COLO829 (cell line): ENCODE measurements at regions not wholly inside any gene's neighbourhood (a gene's known extent, or its start where the extent isn't known, plus 50 kb on each side); places are given as distances from the start of the nearest gene placed in this dataset.
A peak's percentile ranks its signal among the peaks of the same experiment; 100 is the strongest.
"Not testable (repeated sequence)": the region's sequence is repeated elsewhere in the genome, so short reads cannot be mapped to it uniquely, and the experiment has no call there.

Source experiments
- DNase-seq: peaks from one replicate; pipeline ENCODE4 v3.0.0; 2012; ENCODE audit warnings: low spot score

DNA sequence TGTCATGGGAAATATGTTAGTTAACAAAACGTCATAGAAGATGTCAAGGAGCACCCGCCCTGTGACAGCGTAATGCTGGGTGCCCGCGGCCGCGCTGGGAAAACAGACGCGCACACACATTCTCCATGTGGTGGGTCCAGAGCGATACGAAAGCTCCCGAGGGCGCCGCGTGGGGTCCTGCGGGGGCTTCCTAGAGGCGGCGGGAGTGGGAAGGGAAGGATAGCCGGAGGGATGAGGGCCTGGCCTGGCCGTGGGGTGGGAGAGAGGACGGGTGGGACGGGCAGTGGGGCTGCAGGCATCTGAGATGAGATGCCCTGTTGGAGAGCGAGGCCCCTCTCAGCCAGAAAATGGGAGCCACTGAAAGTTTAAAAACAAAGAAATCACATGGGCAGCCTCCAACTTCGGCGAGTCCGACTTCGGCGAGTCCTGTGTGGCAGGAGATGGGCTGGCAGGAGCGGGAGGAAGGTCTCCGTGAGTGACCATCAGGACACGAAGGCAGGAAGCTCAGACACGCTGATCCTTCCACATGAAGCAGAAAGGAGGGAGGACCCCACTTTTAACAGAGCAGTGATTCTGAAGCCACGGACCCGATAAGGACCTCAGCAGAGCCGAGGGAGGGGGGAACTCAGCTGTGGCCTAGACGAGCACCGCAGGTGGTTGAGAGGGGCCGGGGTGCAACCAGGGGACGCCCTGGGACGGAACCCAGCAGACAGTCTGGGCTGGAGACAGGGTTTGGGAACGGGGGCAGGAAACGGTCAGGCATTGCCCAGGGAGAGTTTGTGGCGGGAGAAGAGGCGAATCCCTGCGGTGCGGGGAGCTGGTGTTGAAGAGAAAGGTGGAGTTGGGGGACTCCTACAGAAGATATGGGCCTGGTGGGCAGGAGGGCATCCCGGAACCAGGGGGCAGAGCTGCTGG, 114.1 kb upstream of the FRMD1 start:
- no peak for DNase-seq

DNA sequence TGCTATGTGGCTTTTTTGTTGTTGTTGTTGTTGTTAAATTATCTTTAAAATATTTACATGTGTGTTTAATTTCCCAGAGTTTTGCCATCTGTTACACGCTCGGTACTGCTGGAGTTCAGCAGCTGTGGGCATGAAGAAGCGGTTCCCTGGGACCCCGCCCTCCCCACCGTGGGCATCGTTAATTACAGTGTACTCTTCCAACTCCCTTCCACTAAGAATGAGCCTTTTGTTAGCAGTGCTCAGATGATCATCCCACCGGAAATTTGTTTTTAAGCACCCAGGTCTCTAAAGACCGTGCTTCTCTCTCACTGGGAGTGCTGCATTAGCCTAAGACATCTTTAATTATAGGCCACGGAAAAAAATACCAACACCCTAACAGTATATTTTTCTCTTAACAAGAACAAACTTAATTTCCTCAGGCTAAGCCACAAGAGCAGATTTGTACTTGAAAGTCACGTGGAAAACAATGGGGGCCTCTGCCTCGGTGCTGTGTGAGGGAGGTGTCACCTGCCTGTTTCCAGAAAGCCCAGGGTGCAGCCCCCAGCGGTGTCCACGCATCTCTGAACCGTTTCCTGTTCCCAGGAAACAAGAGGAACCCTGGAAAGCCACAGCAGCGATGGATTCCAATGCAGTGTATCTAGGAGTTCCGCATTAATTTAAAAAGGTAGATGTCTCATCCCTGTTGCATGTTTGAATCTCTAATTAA, 113.3 kb upstream of the FRMD1 start:
- DNase-seq: peak; percentile 97

DNA sequence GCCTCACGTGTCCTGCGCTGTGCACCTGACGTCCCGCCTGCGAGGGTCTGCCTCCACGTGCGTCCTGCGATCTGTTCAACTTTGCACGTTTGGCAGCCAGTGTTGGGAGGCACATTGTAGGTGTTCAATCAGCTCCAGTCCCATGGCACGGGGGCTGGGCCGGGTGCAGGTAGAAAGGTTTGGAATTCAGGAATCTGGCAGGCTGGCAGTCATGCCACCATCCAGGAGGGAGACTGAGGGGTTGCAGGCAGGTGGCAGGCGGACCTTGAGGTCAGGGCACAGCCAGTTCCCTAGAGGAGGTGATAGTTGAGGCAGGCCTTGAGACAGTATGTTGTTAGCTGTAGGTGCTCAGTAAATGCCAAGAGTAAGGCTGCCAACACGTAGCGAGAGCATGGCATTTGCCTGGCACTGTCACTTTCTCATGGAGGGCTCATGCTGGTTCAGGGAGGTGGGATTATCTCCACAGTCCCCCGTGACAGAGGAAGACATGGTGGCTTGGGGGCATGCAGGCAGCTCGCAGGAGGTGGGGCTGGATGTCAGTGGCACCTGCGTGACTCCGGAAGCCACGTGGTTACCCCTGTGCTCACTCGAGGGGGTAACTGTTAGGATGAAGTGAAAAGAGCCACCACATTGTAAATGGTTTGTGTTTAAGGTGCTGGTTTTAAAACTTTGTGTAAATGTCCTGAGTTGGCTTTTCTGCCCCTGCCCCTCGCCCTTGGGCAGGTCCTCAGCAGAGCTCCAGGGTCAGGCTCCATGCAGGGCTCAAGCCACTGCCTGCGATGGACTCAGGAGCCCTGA, 111.8 kb upstream of the FRMD1 start:
- DNase-seq: no peak

DNA sequence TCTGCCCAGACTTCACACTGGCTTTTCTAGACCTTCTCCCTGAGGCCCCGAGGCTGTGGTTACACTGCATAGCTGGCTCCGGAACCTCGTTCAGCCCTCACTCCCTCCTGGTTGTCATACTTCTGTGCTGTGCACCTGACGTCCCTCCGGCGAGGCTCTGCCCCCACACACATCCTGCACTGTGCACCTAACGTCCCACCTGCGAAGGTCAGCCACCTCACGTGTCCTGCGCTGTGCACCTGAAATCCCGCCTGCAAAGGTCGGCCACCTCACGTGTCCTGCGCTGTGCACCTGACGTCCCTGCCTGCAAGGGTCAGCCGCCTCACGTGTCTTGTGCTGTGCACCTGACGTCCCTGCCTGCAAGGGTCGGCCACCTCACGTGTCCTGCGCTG, 111.0 kb upstream of the FRMD1 start:
- no peak for DNase-seq

DNA sequence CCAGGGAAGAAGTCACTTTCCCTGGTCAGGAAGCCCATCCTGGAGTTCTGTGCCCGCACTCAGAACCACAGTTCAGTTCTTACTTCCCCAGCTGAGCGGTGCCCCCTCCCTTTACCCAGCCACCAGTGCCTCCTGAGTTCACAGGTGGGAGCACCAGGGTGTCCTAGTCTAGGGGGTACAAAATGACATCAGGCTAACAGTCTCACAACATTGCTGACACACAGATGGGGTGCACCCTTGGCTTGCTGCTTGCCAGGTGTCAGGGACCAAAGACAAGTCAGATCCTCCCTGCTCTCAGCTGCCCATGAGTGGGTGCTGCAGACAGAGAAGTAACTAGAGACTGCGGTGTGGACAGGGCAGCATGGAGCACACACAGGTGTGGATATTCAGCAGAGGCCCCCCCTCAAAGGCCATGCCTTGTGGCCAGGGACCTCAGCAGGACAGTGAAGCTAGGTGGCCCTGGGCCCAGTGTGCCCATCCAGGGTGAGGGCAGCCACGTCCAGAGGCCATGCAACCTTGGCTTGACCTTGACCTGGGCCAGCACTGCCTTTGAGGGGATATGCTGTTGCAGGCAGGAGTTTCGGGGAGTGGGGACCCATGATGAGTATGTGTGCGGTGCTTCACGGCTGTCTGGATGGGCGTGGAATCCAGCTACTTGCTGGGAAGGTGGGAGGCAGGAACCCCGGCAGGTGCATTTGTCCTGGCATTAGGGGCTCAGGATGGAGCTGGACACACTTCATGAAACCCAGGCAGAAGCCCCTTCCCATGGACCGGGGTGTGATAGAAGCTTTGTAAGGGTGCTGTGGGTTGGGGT, 110.4 kb upstream of the FRMD1 start:
- DNase-seq: no peak

DNA sequence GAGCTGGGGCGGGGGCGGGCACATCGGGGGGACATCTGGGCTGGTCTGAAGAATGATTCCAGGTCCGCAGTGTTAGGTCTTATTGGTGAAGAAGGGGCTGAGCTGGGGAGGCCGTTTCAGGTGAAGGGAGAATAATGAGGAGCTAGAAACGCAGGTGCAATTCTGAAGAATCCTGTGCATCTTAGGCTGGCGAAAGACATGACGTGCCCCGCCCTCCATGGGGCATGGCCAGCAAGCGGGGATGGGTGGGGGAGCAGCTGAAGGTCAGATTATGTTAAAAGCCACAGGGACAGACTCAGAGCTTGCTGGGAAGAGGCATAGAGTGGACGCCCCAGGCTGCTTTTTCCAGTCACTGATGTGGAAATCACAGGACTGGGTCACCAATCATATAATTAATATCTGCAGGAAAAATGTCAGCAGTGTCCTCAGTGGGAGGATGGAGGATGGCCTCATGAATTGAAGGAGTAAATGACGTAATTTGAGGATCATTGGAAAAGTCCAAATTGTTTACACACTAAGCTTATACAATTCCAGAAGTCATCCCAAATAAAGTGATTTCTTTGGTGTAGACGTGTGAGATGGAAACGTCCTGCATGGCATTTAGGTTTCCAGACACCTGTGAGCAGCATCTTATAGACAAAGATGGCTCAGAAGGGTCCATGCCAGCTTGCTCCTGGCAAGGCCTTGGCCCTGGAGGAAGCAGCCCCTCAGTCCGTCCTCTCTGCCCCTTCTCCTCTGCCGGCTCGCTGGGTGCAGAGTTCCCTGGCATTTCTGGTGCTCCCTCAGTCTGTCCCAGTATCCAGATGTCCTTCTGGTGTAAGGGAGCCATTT, 109.6 kb upstream of the FRMD1 start:
- DNase-seq: no peak

DNA sequence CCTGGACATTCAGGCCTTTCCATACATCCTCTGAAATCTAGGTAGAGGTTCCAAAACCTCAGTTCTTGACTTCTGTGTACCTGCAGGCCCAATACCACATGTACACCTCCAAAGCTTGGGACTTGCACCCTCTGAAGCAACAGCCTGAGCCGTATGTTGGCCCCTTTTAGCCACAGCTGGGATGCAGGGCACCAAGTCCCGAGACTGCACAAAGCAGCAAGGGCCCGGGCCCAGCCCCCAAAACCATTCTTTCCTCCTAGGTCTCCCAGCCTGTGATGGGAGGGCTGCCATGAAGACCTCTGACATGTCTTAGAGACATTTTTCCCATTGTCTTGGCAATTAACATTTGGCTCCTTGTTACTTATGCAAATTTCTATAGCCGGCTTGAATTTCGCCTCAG, 107.4 kb upstream of the FRMD1 start:
- no peak for DNase-seq

DNA sequence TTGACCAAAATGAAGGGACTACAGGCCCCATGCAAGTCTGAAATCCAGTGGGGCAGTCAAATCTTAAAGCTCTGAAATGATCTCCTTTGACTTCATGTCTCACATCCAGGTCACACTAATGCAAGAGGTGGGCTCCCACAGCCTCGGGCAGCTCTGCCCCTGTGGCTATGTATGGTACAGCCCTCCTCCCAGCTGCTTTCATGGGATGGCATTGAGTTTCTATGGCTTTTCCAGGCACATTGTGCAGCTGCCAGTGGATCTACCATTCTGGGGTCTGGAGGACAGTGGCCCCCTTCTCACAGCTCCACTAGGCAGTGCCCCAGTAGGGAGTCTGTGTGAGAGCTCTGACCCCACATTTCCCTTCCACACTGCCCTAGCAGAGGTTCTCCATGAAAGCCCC, 107.0 kb upstream of the FRMD1 start:
- DNase-seq: not testable (repeated sequence)

DNA sequence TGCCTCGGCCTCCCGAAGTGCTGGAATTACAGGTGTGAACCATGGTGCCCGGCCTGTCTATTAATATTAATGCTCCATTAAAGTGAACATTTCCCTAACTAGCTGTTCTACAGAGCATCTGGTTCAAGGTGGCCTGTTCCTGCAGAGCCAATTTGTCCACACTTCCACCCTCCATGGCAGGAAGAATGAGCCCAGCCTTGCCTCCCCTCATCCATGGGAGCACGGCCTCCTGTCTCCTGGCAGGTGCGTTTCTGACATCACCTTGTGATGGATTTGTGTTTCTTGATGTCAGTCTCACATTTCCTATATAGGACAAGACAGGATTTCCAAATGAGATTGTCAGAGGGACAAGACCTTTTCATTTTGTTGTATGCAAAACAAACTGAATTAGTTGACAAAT, 105.7 kb upstream of the FRMD1 start:
- no peak for DNase-seq

DNA sequence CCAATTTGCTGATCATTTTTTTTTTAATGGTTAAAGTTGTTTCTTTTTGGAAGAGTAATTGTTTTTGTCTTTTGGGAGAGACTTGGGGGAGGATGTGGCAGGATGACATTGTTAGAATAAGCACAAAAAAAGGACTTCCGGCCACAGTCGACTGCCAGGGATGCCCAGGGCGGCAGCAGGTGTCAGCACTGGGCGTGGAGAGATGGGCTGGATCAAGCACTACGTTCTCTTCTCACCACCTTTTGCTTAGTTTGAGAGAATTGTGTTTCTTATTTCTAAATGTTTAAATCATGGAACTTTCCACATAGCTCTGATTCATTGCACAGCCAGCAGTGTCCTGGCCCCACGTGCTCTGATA, 104.6 kb upstream of the FRMD1 start:
- no peak for DNase-seq

DNA sequence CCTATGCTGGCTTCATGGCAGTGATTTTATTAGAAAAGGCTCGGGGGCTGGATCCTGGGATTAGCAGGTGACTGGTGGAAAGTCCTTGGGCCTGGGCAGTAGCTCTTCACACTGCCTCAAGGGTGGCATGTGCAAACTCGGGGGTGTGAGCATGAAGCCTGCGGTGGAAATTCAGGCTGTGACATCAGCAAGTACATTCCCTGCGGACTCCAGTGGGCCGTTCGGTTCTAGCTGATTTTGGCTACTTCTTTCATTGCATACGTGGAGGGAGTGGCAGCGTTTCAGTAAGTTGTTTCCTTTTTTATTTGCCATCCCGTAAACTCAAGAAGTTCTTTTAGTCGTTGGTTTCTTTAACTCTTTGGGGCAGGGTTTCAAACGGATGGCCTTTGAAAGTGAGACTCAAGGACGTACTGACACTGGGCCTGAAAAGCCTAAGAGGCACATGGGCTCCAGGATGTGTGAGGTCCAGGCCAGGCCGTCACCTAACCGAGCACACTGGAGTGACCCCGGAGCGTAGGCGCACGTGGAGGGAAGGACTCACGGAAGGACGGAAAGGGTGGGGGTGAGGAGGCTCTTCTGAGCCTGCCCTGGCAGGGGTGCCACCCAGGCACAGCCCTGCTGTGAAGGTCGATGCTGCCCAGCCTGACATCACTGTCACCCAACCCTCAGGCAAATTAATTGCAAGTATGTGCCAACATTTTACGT, 104.0 kb upstream of the FRMD1 start:
- no peak for DNase-seq

DNA sequence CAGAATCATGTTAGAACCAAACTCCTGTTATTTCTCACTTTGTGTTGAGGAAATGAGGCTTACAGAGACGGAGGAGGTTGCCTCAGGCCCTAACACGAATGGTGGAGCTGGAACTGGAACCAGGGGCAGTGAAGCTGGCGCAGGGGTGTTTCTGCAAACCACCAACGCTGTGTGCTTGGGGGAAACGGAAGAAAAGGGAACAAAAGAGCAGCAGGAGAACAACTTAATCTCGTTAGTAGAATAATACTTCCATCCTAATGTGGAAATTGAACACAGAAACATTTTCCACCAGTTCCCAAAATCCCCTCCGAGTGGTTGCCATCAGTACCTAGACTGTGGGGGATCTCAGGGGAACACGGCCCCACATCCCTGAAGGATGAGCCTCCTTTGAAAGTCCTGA, 103.4 kb upstream of the FRMD1 start:
- no peak for DNase-seq

DNA sequence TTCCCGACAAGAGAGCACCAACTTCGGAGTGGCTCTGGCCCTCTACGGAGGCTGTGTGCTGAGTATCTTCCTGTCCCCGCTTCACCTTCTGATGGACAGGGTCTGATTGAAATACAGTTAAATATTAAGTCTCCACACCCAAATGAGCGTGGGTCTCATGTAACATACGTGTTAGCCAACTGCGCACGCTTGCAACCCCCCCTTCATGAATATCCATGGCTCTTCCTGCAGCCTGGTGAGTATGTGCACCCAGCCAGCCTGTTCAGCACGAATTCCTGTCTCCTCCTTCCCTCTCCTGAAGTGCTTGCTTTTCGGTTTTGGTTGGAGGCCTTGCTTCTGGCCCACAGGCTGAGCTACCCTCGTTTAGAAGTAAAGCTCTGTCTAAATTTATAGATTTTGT, 102.9 kb upstream of the FRMD1 start:
- DNase-seq: no peak

DNA sequence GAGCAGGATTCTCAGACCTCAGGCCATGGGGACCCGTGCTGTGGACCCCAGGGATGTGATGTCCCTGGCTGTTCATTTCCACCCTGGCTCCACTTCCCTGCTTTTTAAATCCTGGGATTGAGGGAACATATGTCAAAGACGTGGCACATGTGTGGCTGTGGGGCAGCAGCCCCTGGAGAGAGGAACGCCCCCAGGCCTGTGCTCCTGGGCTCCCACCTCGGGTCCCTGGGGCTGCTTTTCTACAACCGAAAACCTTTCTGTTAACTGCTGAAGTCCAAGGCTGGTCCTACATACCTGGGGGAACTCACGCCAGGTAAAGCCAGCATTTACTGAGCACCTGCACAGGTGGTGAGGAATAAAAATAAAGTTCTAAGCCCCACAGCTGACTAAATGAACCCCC, 102.3 kb upstream of the FRMD1 start:
- DNase-seq: no peak

DNA sequence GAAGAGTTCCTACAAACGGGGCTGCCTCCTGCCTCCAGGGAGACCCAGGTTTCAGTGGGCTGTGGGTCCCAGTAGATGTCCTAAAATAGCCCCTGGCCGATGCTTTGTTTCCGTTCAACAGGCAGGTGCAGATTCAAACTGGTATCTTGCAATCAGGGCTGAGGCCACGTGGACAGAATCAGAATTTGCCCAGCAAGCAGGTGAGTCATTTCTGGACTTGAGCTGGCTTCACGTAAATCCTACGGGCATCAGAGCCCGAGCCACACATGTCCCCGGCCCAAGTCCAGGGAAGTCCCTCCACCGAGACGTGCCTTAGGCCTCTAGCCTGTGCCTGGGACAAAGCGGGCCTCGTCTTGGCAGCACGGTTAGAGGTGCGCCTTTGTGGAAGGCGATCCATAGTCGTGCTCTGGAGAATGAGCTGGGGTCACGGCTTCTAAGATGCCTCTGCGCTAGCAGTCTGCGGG, 101.6 kb upstream of the FRMD1 start:
- no peak for DNase-seq

DNA sequence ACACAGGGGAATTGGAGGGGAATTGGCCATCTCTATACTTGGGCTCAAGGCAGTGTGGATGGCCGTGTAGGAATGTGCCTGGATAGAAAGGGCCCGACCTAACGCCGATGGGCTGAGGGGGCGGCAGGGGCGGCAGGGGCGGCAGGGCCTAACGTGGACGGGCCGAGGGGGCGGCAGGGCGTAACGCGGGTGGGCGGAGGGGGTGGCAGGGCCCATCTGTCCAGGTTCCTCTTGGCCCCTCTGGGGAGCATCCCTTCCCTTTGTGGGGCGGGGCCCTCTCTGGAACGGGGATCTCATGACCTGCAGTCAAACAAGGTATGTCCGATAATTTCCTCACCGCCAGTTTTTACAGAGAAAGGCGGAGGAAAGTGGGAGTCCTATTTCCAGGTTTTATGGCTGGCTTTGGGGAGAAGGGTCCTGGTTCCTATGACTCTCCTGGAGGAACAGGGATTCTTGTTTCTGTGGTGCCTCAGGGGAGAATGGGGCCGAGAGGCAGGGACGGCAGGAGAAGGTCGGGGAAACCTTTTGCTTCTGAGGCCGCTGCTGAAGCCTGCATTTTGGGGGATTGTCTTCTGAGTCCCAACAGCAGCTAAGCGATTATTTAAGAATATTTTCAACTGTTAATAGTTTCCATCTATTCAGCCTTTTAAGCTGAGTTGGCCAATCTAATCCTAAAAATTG, 100.8 kb upstream of the FRMD1 start:
- DNase-seq: no peak

DNA sequence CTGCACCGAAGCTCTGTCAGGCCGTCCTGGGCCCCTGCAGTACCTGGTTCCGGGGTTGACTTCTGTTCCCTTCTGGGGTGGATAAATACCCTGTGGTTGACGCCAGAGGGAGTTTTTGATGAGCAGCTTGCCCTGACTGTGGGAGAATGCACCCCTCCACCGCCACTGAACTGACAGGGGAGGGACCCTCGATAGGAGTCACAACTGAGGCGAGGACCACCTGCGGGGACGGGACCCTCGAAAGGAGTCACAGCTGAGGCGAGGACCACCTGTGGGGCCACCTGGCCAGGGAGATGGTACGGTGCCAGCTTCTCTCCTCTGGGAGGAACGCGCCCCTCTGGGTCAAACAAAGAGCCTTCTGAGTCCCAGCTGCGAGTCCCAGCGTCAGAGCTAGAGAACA, 100.1 kb upstream of the FRMD1 start:
- DNase-seq: no peak

DNA sequence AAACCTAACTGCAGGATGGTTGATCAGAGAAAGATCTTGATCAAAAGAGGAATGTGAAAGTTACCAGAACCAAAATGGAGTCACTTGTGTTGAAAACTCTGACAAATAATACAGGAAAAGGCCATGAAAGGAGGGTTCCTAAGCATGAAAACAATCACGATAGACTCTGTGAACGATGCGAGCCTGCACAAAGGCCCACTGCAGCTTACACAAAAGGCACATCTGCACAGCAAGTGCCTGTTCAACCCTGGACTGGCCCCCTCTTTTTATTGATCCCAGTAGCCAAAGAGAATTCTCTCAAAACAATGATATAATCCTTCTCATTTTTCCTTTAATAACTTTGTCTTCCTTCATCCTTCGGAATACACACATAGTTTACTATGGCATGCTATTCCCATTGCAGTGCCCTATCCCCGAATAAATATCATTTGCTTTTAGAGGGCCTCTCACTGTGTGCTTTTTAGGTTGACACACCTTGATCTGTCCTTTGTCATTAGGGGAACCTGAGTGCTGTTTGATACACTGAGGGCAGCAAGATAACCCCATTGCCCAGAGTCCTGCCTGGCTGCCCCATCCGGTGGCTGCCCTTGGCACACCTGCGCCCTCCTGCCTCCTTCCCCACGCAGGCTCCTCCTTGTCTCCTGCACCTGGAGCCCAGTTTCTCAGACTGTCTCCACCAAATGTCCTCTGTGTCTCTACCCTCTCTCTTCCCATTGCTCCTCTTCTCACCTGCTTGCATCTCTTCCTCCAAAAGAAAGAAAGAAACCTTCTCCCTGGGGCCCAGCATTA, 98.3 kb upstream of the FRMD1 start:
- no peak for DNase-seq
